GM23338 (cell line): ENCODE measurements at regions not wholly inside any gene's neighbourhood (a gene's known extent, or its start where the extent isn't known, plus 50 kb on each side); places are given as distances from the start of the nearest gene placed in this dataset.

Experiments
- EZH2 ChIP-seq: fragments of 200-600 bp; sonication (generic); IDR thresholded peaks from one replicate; pipeline ENCODE4 v1.8.0; 2017; ENCODE audit warnings: antibody characterized with exemption, mild to moderate bottlenecking, low read depth; ENCODE audit not compliant: unreplicated experiment
- EZH2phosphoT487 ChIP-seq: fragments of 200-600 bp; sonication (generic); IDR thresholded peaks from one replicate; pipeline ENCODE4 v1.8.1; 2018; ENCODE audit warnings: antibody characterized with exemption; ENCODE audit not compliant: unreplicated experiment
- NANOG ChIP-seq: IDR thresholded peaks from 2 replicates; pipeline ENCODE4 v1.6.1; 2016; ENCODE audit warnings: antibody characterized with exemption, borderline replicate concordance
- POLR2AphosphoS5 ChIP-seq: IDR thresholded peaks from 2 replicates; pipeline ENCODE4 v1.6.1; 2016; ENCODE audit warnings: antibody characterized with exemption, low read depth
- ZNF114 ChIP-seq: fragments of 250-450 bp; sonication (Bioruptor Pico); IDR thresholded peaks from 2 replicates; pipeline ENCODE4 v1.5.0; 2020; ENCODE audit warnings: mild to moderate bottlenecking, moderate library complexity
- ZNF331 ChIP-seq: fragments of 250-450 bp; sonication (Bioruptor Pico); IDR thresholded peaks from 2 replicates; pipeline ENCODE4 v1.5.0; 2020; ENCODE audit warnings: low read depth, mild to moderate bottlenecking, moderate library complexity
- TF ChIP-seq, protein P1 (sequence below): fragments of 250-450 bp; sonication (Bioruptor Pico); IDR thresholded peaks from 2 replicates; pipeline ENCODE4 v1.5.0; 2020; ENCODE audit warnings: mild to moderate bottlenecking, moderate library complexity
- TF ChIP-seq, protein P2 (sequence below): IDR thresholded peaks from 2 replicates; pipeline ENCODE4 v1.6.1; 2016; ENCODE audit warnings: antibody characterized with exemption
- TF ChIP-seq, protein P3 (sequence below), 2 experiments: fragments of 200-600 bp in 1 of 2; sonication (generic) in 1 of 2; conservative IDR thresholded peaks; 2 replicates each; pipeline versions ENCODE4 v1.5.1 to v1.6.1; 2016 to 2017; ENCODE audit warnings: antibody characterized with exemption in 2 of 2, low read depth in 2 of 2, mild to moderate bottlenecking in 2 of 2, moderate library complexity in 1 of 2

DNA sequence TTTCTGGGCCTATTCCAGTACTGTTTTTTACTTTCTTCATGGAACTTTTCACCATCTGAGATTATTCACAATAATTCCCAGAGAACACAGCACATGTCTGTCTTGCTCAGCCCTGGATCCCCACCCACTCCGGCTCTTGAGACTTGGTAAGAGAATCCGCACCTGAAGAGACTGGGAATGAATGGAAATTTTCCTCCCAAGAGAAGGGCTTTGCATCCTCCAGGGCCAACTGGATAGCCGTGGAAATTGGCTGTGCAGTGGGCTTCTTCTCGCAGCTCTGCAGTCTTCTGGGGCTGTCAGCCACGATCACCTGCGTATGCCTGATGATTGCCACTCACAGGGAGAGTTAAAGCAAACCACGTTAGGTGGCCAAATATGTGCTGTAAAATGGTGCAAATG, 159.1 kb downstream of the THBS2 start (continued):
- TF ChIP-seq, protein P1, sequence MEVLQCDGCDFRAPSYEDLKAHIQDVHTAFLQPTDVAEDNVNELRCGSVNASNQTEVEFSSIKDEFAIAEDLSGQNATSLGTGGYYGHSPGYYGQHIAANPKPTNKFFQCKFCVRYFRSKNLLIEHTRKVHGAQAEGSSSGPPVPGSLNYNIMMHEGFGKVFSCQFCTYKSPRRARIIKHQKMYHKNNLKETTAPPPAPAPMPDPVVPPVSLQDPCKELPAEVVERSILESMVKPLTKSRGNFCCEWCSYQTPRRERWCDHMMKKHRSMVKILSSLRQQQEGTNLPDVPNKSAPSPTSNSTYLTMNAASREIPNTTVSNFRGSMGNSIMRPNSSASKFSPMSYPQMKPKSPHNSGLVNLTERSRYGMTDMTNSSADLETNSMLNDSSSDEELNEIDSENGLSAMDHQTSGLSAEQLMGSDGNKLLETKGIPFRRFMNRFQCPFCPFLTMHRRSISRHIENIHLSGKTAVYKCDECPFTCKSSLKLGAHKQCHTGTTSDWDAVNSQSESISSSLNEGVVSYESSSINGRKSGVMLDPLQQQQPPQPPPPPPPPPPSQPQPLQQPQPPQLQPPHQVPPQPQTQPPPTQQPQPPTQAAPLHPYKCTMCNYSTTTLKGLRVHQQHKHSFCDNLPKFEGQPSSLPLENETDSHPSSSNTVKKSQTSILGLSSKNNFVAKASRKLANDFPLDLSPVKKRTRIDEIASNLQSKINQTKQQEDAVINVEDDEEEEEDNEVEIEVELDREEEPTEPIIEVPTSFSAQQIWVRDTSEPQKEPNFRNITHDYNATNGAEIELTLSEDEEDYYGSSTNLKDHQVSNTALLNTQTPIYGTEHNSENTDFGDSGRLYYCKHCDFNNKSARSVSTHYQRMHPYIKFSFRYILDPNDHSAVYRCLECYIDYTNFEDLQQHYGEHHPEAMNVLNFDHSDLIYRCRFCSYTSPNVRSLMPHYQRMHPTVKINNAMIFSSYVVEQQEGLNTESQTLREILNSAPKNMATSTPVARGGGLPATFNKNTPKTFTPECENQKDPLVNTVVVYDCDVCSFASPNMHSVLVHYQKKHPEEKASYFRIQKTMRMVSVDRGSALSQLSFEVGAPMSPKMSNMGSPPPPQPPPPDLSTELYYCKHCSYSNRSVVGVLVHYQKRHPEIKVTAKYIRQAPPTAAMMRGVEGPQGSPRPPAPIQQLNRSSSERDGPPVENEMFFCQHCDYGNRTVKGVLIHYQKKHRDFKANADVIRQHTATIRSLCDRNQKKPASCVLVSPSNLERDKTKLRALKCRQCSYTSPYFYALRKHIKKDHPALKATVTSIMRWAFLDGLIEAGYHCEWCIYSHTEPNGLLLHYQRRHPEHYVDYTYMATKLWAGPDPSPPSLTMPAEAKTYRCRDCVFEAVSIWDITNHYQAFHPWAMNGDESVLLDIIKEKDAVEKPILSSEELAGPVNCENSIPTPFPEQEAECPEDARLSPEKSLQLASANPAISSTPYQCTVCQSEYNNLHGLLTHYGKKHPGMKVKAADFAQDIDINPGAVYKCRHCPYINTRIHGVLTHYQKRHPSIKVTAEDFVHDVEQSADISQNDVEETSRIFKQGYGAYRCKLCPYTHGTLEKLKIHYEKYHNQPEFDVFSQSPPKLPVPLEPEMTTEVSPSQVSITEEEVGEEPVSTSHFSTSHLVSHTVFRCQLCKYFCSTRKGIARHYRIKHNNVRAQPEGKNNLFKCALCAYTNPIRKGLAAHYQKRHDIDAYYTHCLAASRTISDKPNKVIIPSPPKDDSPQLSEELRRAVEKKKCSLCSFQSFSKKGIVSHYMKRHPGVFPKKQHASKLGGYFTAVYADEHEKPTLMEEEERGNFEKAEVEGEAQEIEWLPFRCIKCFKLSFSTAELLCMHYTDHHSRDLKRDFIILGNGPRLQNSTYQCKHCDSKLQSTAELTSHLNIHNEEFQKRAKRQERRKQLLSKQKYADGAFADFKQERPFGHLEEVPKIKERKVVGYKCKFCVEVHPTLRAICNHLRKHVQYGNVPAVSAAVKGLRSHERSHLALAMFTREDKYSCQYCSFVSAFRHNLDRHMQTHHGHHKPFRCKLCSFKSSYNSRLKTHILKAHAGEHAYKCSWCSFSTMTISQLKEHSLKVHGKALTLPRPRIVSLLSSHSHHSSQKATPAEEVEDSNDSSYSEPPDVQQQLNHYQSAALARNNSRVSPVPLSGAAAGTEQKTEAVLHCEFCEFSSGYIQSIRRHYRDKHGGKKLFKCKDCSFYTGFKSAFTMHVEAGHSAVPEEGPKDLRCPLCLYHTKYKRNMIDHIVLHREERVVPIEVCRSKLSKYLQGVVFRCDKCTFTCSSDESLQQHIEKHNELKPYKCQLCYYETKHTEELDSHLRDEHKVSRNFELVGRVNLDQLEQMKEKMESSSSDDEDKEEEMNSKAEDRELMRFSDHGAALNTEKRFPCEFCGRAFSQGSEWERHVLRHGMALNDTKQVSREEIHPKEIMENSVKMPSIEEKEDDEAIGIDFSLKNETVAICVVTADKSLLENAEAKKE (CRISPR knock-in tag): no peak
- TF ChIP-seq, protein P2, sequence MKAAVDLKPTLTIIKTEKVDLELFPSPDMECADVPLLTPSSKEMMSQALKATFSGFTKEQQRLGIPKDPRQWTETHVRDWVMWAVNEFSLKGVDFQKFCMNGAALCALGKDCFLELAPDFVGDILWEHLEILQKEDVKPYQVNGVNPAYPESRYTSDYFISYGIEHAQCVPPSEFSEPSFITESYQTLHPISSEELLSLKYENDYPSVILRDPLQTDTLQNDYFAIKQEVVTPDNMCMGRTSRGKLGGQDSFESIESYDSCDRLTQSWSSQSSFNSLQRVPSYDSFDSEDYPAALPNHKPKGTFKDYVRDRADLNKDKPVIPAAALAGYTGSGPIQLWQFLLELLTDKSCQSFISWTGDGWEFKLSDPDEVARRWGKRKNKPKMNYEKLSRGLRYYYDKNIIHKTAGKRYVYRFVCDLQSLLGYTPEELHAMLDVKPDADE: no peak
- TF ChIP-seq ZNF331 (CRISPR knock-in tag): no peak
- no peak for TF ChIP-seq NANOG
- no peak for TF ChIP-seq POLR2AphosphoS5
- TF ChIP-seq EZH2: no peak
- TF ChIP-seq, protein P3, sequence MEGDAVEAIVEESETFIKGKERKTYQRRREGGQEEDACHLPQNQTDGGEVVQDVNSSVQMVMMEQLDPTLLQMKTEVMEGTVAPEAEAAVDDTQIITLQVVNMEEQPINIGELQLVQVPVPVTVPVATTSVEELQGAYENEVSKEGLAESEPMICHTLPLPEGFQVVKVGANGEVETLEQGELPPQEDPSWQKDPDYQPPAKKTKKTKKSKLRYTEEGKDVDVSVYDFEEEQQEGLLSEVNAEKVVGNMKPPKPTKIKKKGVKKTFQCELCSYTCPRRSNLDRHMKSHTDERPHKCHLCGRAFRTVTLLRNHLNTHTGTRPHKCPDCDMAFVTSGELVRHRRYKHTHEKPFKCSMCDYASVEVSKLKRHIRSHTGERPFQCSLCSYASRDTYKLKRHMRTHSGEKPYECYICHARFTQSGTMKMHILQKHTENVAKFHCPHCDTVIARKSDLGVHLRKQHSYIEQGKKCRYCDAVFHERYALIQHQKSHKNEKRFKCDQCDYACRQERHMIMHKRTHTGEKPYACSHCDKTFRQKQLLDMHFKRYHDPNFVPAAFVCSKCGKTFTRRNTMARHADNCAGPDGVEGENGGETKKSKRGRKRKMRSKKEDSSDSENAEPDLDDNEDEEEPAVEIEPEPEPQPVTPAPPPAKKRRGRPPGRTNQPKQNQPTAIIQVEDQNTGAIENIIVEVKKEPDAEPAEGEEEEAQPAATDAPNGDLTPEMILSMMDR (conservative IDR thresholded peaks at IDR 0.05; ENCODE audit: low read depth in 2 of 2): no peak
- no peak for TF ChIP-seq ZNF114 (CRISPR knock-in tag)
- no peak for TF ChIP-seq EZH2phosphoT487
